ENCODE measurements at regions not wholly inside any gene's neighbourhood (a gene's known extent, or its start where the extent isn't known, plus 50 kb on each side); places are given as distances from the start of the nearest gene placed in this dataset.
"Not testable (repeated sequence)": the region's sequence is repeated elsewhere in the genome, so short reads cannot be mapped to it uniquely, and the experiment has no call there.

- no peak for DNase-seq
Measured at GRCh38 chr11:45000918-45001317, 50.2 kb upstream of the TP53I11 start.

- DNase-seq: no peak
Measured at GRCh38 chr11:45001466-45002165, 50.9 kb upstream of the TP53I11 start.

- no peak for DNase-seq
Measured at GRCh38 chr11:45005106-45005505, 54.4 kb upstream of the TP53I11 start.

GRCh38 chr11:45007011-45007410 lies 56.3 kb upstream of the TP53I11 start:
- no peak for DNase-seq

- not testable (repeated sequence) for DNase-seq
Measured at GRCh38 chr11:45015983-45016382, 65.3 kb upstream of the TP53I11 start.

GRCh38 chr11:45016446-45016845 lies 65.8 kb upstream of the TP53I11 start:
- not testable (repeated sequence) for DNase-seq

GRCh38 chr11:45017329-45017728 lies 66.6 kb upstream of the TP53I11 start:
- DNase-seq: no peak

- no peak for DNase-seq
Measured at GRCh38 chr11:45021001-45021400, 70.3 kb upstream of the TP53I11 start.

GRCh38 chr11:45021692-45022141 lies 71.0 kb upstream of the TP53I11 start:
- DNase-seq: peak; percentile 17

- peak; percentile 17 for DNase-seq
Measured at GRCh38 chr11:45022294-45023064, 71.8 kb upstream of the TP53I11 start.

- no peak for DNase-seq
Measured at GRCh38 chr11:45023065-45023365, 72.3 kb upstream of the TP53I11 start.

GRCh38 chr11:45024316-45024715 lies 73.6 kb upstream of the TP53I11 start:
- no peak for DNase-seq

- no peak for DNase-seq
Measured at GRCh38 chr11:45024846-45025588, 74.3 kb upstream of the TP53I11 start.

- no peak for DNase-seq
Measured at GRCh38 chr11:45025716-45026492, 75.2 kb upstream of the TP53I11 start.

- DNase-seq: no peak
Measured at GRCh38 chr11:45026835-45027234, 76.2 kb upstream of the TP53I11 start.

GRCh38 chr11:45027312-45027711 lies 76.6 kb upstream of the TP53I11 start:
- DNase-seq: no peak

- DNase-seq: no peak
Measured at GRCh38 chr11:45028911-45029682, 78.4 kb upstream of the TP53I11 start.

- DNase-seq: no peak
Measured at GRCh38 chr11:45030778-45031177, 80.1 kb upstream of the TP53I11 start.

- no peak for DNase-seq
Measured at GRCh38 chr11:45031912-45032519, 81.3 kb upstream of the TP53I11 start.

GRCh38 chr11:45035413-45035812 lies 84.7 kb upstream of the TP53I11 start:
- no peak for DNase-seq

GRCh38 chr11:45036010-45036409 lies 85.3 kb upstream of the TP53I11 start:
- DNase-seq: no peak
